PC-9 (cell line): ENCODE measurements at regions not wholly inside any gene's neighbourhood (a gene's known extent, or its start where the extent isn't known, plus 50 kb on each side); places are given as distances from the start of the nearest gene placed in this dataset.

Source experiments
- CTCF ChIP-seq: fragments of 200-600 bp; sonication (generic); conservative IDR thresholded peaks from 2 replicates; pipeline ENCODE4 v1.6.1; 2017; ENCODE audit warnings: mixed run types, antibody characterized with exemption, mild to moderate bottlenecking, moderate library complexity
- EZH2 ChIP-seq: fragments of 200-600 bp; sonication (generic); IDR thresholded peaks from 2 replicates; pipeline ENCODE4 v1.8.0; 2017; ENCODE audit warnings: antibody characterized with exemption, low read depth

- TF ChIP-seq EZH2 (no peak), CTCF (no peak)
These were observed 135.3 kb downstream of the MAIP1 start for GRCh38 chr2:200090683-200091082.
